Brain pericyte (primary cell): ENCODE measurements at regions not wholly inside any gene's neighbourhood (a gene's known extent, or its start where the extent isn't known, plus 50 kb on each side); places are given as distances from the start of the nearest gene placed in this dataset.
"Not testable (repeated sequence)": the region's sequence is repeated elsewhere in the genome, so short reads cannot be mapped to it uniquely, and the experiment has no call there.

ENCODE experiments used
- DNase-seq: peaks from one replicate; pipeline ENCODE4 v3.0.0-alpha.2; 2012; ENCODE audit warnings: low read depth, low spot score

DNA sequence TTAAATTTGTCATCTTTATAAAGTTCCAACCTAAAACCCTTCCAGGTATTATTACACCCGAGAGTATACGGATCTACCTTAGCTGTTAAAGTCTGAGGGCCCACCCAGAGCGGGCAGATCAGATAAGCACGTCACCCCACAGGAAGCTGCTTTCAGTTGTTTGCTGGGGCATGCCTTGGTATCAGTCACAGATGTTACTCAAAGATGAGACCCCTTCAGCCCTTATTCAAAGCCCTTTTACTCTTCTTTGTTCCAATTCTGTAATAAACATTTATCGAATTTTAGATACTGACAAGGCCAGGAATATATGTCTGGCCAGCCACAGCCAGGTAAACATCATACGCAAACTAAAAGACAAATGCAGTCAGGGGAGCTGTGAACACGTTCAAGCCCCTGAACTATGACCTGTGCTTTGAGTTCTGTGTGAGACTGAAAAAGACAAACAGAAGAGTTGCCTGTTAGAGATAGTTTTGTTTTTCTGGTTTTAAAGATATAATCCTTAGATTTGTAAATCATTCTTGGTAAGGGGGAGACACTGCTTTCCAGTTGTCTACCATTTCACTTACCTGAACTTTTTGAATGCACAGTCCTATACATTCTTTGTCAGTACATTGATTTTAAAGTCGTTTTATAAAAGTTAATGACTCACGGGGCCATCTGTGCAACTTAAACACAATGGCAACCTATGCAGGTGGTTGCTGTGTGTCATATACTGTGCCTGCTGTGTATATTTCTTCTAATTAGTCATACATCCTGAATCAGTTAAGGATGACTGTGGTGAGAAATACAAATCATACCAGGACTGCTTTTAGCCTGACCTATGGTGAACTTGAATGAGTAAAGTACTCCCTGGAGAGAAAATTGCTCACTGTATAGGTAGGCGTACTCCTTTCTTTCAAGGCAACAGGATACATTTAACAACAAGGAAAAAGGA lies 100.5 kb upstream of the ITPRID2 start:
- DNase-seq: peak; percentile 51

DNA sequence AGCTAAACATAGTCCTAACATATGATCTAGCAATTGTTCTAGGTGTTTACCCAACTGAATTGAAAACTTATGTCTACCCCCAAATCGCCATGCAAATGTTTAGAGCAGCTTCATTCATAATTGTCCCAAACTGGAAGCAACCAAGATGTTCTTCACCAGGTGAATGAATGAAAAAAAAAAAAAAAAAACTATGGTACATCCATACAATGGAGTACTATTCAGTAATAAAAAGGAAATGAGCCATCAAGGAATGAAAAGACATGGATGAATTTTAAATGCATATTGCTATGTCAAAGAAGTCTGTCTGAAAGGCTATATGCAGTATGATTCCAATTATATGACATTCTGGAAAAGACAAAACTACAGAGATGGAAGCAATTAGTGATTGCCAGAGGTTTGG lies 98.6 kb upstream of the ITPRID2 start:
- no peak for DNase-seq

GRCh38 chr2:181798022-181798421 lies 93.5 kb upstream of the ITPRID2 start:
- no peak for DNase-seq

DNA sequence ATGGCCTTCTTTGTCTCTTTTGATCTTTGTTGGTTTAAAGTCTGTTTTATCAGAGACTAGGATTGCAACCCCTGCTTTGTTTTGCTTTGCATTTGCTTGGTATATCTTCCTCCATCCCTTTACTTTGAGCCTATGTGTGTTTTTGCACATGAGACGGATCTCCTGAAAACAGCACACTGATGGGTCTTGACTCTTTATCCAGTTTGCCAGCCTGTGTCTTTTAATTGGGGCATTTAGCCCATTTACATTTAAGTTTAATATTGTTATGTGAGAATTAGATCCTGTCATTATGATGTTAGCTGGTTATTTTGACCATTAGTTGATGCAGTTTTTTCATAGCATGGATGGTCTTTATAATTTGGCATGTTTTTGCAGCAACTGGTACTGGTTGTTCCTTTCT lies 89.2 kb upstream of the ITPRID2 start:
- not testable (repeated sequence) for DNase-seq

GRCh38 chr2:181803903-181804799 lies 87.4 kb upstream of the ITPRID2 start:
- not testable (repeated sequence) for DNase-seq

DNA sequence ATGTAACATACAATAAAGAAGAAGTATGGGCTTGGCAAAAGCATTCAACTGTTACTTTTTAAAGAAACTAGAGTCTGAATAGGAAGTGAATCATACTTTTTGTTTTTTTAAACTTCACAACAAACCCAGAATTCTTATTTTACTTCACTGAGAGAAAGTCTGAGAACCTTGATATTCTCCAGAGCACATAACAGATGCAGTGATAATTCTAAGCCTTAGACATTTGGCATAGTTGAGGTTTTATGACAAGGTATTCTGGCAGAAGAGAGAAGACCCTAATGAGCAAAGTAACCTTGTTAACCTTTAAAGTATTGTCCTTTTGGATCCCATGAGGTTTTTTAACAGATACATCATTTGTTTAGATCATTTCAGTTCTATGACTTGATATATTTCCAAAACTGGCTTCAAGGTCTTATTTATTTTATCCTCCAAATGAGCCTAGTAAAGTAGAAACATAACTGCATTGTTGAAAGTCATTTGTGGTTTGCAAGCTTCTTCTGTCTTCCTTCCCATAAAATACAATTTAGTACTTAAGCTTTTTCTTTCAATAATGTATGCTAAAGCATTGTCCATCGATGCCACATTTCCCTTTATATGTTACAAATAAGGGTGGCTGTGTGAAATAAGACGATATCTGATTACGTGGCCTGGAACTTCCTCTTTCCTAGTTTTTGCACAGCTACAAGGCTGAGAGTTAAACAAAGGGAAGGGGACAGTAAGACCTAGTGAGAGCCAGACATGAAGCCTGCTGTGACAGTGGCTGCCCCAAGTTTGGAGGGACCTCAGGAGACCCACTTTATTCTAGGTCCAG lies 86.1 kb upstream of the ITPRID2 start:
- no peak for DNase-seq

DNA sequence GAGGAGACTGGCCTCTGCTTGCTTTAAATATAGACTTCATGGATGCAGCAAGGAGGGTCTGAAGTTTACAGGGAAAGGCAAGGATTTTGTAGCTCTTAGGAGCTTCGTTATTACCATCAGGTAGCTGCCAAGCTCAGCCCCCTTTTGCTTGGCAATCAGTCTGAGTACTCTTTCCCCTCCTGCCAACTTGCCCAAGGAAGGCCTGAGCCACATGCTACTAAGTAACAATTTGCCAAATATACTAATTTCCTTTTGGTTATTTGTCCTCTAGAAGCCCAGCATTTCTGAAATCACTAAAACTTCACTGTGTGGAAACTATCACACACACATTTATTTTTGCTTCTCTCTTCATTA lies 85.5 kb upstream of the ITPRID2 start:
- DNase-seq: no peak

DNA sequence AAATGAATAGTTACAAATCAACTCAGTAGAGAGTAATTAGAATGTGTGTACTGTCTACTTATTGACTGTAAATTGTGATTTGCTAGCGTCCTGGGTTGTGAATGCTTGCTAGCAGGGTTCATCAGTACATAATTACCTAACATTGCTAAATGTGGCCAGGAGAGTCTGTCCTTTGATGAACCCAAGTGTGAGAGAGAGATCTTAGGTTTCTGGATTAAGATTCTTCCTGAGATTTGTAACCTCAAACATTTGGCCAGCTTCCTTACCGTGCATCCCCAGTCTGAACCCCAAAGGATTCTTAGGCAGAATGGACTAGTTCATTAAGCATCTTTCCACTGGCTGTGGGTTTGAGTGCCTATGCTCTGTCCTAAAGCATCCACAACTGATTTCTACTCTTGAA lies 84.0 kb upstream of the ITPRID2 start:
- DNase-seq: no peak

GRCh38 chr2:181810823-181811695 lies 80.5 kb upstream of the ITPRID2 start:
- peak; percentile 48 for DNase-seq

DNA sequence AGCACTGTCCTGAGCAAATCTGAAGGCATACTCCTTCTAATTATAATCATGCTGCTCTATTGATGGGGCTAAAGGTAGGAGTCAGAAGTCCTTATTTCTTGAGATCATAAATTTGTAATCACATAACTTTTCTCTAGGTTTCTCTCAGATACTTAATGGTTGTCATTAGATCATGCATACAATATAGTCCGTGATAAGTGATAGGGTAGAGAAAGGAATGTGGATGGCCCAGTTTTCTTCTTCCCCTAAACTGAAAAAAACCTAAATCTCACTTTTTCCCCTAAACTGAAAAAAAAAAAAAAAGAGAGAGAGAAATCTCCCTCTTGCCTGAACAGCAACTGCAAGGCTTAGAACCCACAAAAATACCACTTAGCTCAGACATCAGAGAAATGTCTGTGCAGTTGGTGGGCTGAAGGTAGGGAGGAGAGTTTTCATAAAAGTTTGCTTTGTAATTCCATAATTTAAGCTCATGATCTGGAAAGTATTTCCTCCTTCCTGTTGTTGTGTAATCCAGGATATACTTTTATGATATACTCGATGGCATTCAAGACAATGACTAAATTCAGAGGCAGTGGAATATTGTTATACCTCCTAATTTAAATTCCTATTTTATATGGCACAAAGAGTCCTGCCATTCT lies 79.3 kb upstream of the ITPRID2 start:
- no peak for DNase-seq

DNA sequence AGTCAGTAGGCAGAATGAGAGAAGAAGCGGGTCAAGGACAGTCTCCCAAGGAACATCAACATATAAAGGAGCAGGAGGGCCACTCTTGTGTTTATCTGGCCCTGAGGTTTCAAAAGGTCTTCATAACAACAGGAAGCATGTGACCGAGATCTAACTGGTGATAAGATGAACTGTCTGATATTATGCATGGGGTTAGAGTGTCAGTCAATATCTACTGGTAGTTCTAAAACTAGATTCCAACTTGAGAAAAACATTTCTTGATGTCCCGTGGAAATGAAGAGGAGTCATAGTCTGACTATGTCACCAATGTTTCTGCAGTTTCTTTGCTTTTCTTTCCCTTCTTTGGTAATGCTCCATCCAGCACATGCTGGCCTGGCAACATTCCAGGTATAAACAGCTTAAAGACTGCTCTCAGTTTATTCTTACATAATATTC lies 77.5 kb upstream of the ITPRID2 start:
- DNase-seq: no peak

DNA sequence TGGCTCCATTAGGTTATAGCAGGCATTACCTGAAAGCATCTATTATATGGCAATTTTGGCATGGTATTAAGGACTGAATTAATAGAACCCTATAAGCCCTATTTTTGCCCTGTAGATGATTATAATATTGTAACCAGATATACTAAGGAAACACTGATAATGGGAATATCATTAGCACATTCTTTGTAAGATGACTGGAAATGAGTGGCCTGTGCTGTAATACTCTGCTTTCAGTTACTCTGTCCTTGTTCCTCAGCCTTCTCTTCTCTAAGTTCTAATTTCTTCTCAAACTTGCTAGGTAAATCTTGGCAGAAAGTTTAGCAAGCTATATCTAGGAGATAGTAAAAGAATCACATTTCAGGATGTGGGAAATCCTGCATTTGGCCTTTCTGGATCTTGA lies 74.0 kb upstream of the ITPRID2 start:
- DNase-seq: no peak

DNA sequence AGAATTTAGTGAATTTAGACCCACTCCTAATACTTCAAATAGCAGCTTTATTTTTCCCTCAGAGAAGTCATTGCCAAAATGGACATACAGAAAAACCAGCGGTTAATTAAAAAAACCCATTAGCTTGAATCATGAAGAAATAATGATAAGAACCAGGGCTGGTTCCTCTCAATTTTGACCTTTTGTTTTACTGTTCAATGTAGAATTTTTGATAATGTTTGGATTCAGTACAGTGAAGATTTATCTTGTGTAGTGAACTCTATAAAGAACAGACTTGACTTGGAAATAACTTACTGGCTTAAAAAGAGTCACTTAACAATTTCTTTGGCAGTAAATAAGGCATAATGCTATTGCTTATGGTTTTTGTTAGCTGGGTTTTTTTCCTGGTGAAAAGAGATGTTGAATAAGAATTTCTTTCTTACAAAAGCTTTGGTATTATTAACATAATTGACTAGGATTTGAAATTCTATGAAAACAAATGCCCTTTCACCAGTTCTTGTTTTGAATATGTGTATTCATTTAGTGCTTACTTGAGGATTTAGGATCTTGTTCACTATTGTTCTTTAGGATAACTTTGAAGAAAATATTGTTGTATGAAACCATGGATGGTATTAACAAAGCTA lies 73.4 kb upstream of the ITPRID2 start:
- no peak for DNase-seq

DNA sequence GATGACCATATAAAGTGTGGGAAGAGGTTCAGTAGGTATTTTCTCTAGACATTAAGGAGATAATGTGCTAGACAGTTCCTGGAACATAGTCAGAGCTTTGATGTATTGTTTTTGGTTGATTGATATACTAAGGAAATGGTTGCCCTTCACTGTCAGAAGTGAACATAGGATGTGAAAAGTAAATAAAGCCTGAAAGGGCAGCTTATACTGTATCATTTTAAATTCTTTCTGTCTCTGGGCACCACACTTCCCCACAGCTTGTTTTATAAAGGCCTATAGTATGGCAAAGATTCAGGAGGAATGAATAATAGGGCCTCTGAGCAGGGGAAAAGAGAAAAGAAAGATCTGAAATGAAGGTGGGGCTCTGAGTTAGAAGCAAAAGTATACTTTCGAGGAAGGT lies 72.7 kb upstream of the ITPRID2 start:
- no peak for DNase-seq

- DNase-seq: no peak
These were observed 70.5 kb upstream of the ITPRID2 start for GRCh38 chr2:181821049-181821448.

DNA sequence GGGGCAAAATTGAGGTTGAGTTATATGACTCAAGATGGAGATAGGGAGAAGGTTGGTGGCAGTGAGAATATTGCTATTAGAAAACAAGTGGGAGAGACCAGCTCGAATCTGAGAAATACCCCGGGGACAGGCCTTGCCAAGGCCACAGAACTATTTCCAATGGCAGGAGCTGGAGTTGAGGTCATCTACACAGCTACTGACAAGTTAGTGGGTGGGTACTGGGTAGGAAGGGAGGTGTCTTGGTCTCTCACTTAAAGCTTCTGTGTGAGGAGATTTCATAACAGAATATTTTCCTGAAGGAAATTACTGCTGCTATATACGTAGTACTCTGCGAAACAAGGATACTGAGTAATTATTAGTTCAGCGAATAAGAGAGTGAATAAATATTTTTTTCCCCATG lies 69.4 kb upstream of the ITPRID2 start:
- DNase-seq: no peak

DNA sequence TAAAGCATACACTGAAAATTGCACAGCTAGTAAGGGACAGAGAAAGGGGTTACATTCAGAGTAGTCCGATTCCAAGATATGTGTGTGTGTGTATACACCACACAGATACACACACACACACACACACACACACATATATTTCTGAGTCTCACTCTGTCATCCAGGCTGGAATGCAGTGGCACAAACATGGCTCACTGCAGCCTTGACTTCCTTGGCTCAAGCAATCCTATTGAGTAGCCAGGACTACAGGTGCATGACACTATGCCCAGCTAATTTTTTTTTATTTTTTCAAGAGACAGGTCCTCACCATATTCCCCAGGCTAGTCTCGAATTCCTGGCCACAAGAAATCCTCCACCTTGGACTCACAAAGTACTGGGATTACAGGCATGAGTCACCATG lies 68.1 kb upstream of the ITPRID2 start:
- DNase-seq: no peak

- DNase-seq: no peak
These were observed 63.3 kb upstream of the ITPRID2 start for GRCh38 chr2:181828122-181828705.

- no peak for DNase-seq
These were observed 62.3 kb upstream of the ITPRID2 start for GRCh38 chr2:181829230-181829629.
